ENCODE measurements at regions not wholly inside any gene's neighbourhood (a gene's known extent, or its start where the extent isn't known, plus 50 kb on each side); places are given as distances from the start of the nearest gene placed in this dataset.

DNA sequence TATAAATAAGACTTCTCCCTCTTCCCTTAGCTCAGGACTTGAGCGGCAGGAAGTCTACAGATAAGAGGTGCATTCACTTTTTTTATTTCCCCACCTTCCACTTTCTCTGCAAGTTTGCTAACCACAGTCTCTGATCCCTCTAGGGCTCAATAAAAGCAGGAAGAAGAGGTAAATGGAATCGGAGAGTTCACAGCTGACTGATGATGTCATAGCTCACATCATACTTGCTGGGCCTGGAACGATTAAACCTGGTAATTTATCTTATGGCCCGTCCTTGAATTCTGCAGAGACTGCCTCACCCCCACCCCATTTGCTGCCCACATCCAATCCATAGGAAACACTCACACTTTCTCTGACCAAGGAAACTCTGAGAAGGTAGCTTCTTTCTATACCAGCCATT is 62.9 kb downstream of the DRD1 start:
- H3K9me3 Mint-ChIP-seq = 0 out of 2 replicates have a peak, but pooled peaks cover 6% of the 10 kb centered on the region
- no peak overlapping the region for H3K27ac Mint-ChIP-seq
- DNase-seq (ENCODE audit: low spot score) (no peak), ATAC-seq (no peak)
- H3K4me1 Mint-ChIP-seq = peaks cover 4% of the 10 kb centered on the region
- no peaks in the 10 kb centered on the region for H3K36me3 Mint-ChIP-seq
- ChIA-PET CTCF (interaction anchor here (0.6 to 0.8 kb wide), 2 partner anchors 79 to 440 kb away, joined by 3 read pairs; no protein-coding TSS in a partner anchor), POLR2A (no interaction called here)
- TF ChIP-seq, protein P1, sequence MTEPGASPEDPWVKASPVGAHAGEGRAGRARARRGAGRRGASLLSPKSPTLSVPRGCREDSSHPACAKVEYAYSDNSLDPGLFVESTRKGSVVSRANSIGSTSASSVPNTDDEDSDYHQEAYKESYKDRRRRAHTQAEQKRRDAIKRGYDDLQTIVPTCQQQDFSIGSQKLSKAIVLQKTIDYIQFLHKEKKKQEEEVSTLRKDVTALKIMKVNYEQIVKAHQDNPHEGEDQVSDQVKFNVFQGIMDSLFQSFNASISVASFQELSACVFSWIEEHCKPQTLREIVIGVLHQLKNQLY (CRISPR knock-in tag; IDR thresholded peaks at IDR 0.05) = no peak
- TF ChIP-seq ZNF671 (CRISPR knock-in tag; IDR thresholded peaks at IDR 0.05) (no peak), ZNF219 (CRISPR knock-in tag; IDR thresholded peaks at IDR 0.05; ENCODE audit: borderline replicate concordance) (no peak), IRF2 (CRISPR knock-in tag; IDR thresholded peaks at IDR 0.05; ENCODE audit: borderline replicate concordance, low read depth) (no peak), ELF4 (CRISPR knock-in tag; IDR thresholded peaks at IDR 0.05; ENCODE audit: low read depth) (no peak), NFATC4 (CRISPR knock-in tag; IDR thresholded peaks at IDR 0.05) (no peak), ZBTB21 (CRISPR knock-in tag; IDR thresholded peaks at IDR 0.05; ENCODE audit: borderline replicate concordance) (no peak), HMGA2 (CRISPR knock-in tag; IDR thresholded peaks at IDR 0.05) (no peak)
- H3K4me3 Mint-ChIP-seq = no peak overlapping the region
- no peaks in the 10 kb centered on the region for H3K27me3 Mint-ChIP-seq (ENCODE audit: low read depth)

DNA sequence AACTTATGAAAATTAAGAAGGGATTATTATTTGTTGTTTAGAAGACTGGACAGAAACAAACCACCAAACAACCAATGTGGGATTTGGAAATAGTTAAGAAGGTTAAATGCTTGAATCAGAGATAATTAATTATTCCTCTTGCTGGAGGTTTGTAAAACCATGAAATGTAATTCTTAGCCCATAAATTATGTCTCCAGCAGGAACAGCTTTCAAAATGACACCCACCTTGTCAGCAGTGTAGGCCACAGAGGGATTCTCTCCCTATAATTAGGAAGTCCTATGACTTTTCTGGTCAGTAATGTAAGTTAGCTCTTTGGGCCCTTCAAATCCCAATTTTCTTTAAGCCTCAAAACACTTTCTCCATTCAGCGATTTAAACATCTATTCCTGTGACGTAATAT is 63.3 kb downstream of the DRD1 start:
- no peaks in the 10 kb centered on the region for H3K27me3 Mint-ChIP-seq (ENCODE audit: low read depth)
- POLR2A ChIA-PET = no interaction called here
- no peak for DNase-seq (ENCODE audit: low spot score)
- ATAC-seq = no peak
- H3K9me3 Mint-ChIP-seq = 0 out of 2 replicates have a peak, but pooled peaks cover 6% of the 10 kb centered on the region
- H3K36me3 Mint-ChIP-seq = no peaks in the 10 kb centered on the region
- no peak overlapping the region for H3K27ac Mint-ChIP-seq
- CTCF ChIA-PET = interaction anchor here (0.8 kb wide), 1 partner anchor 80 kb away, joined by 3 read pairs; no protein-coding TSS in a partner anchor
- H3K4me3 Mint-ChIP-seq = no peak overlapping the region
- H3K4me1 Mint-ChIP-seq = peaks cover 4% of the 10 kb centered on the region
- TF ChIP-seq SOX15 (CRISPR knock-in tag; IDR thresholded peaks at IDR 0.05) (no peak), ESRRA (CRISPR knock-in tag; IDR thresholded peaks at IDR 0.05; ENCODE audit: borderline replicate concordance) (no peak), TCF7 (CRISPR knock-in tag; IDR thresholded peaks at IDR 0.05; ENCODE audit: low read depth) (no peak), SMAD3 (CRISPR knock-in tag; IDR thresholded peaks at IDR 0.05; ENCODE audit: borderline replicate concordance) (no peak), CREM (CRISPR knock-in tag; IDR thresholded peaks at IDR 0.05) (no peak), FOXJ3 (CRISPR knock-in tag; IDR thresholded peaks at IDR 0.05; ENCODE audit: borderline replicate concordance) (no peak), NR3C1 (CRISPR knock-in tag; conservative IDR thresholded peaks at IDR 0.05; ENCODE audit: low read depth) (no peak), ZNF396 (CRISPR knock-in tag; IDR thresholded peaks at IDR 0.05; ENCODE audit: borderline replicate concordance) (no peak), EMX1 (CRISPR knock-in tag; IDR thresholded peaks at IDR 0.05) (no peak), ZNF138 (CRISPR knock-in tag; conservative IDR thresholded peaks at IDR 0.05) (no peak)
- TF ChIP-seq, protein P2, sequence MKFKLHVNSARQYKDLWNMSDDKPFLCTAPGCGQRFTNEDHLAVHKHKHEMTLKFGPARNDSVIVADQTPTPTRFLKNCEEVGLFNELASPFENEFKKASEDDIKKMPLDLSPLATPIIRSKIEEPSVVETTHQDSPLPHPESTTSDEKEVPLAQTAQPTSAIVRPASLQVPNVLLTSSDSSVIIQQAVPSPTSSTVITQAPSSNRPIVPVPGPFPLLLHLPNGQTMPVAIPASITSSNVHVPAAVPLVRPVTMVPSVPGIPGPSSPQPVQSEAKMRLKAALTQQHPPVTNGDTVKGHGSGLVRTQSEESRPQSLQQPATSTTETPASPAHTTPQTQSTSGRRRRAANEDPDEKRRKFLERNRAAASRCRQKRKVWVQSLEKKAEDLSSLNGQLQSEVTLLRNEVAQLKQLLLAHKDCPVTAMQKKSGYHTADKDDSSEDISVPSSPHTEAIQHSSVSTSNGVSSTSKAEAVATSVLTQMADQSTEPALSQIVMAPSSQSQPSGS (CRISPR knock-in tag; IDR thresholded peaks at IDR 0.05; ENCODE audit: borderline replicate concordance, low read depth) = no peak
- TF ChIP-seq, protein P3, sequence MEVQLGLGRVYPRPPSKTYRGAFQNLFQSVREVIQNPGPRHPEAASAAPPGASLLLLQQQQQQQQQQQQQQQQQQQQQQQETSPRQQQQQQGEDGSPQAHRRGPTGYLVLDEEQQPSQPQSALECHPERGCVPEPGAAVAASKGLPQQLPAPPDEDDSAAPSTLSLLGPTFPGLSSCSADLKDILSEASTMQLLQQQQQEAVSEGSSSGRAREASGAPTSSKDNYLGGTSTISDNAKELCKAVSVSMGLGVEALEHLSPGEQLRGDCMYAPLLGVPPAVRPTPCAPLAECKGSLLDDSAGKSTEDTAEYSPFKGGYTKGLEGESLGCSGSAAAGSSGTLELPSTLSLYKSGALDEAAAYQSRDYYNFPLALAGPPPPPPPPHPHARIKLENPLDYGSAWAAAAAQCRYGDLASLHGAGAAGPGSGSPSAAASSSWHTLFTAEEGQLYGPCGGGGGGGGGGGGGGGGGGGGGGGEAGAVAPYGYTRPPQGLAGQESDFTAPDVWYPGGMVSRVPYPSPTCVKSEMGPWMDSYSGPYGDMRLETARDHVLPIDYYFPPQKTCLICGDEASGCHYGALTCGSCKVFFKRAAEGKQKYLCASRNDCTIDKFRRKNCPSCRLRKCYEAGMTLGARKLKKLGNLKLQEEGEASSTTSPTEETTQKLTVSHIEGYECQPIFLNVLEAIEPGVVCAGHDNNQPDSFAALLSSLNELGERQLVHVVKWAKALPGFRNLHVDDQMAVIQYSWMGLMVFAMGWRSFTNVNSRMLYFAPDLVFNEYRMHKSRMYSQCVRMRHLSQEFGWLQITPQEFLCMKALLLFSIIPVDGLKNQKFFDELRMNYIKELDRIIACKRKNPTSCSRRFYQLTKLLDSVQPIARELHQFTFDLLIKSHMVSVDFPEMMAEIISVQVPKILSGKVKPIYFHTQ (CRISPR knock-in tag; IDR thresholded peaks at IDR 0.05) = no peak
- TF ChIP-seq, protein P4, sequence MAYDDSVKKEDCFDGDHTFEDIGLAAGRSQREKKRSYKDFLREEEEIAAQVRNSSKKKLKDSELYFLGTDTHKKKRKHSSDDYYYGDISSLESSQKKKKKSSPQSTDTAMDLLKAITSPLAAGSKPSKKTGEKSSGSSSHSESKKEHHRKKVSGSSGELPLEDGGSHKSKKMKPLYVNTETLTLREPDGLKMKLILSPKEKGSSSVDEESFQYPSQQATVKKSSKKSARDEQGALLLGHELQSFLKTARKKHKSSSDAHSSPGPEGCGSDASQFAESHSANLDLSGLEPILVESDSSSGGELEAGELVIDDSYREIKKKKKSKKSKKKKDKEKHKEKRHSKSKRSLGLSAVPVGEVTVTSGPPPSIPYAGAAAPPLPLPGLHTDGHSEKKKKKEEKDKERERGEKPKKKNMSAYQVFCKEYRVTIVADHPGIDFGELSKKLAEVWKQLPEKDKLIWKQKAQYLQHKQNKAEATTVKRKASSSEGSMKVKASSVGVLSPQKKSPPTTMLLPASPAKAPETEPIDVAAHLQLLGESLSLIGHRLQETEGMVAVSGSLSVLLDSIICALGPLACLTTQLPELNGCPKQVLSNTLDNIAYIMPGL (CRISPR knock-in tag; IDR thresholded peaks at IDR 0.05) = no peak
- TF ChIP-seq, protein P5, sequence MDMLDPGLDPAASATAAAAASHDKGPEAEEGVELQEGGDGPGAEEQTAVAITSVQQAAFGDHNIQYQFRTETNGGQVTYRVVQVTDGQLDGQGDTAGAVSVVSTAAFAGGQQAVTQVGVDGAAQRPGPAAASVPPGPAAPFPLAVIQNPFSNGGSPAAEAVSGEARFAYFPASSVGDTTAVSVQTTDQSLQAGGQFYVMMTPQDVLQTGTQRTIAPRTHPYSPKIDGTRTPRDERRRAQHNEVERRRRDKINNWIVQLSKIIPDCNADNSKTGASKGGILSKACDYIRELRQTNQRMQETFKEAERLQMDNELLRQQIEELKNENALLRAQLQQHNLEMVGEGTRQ (CRISPR knock-in tag; IDR thresholded peaks at IDR 0.05) = no peak
- TF ChIP-seq, protein P6, sequence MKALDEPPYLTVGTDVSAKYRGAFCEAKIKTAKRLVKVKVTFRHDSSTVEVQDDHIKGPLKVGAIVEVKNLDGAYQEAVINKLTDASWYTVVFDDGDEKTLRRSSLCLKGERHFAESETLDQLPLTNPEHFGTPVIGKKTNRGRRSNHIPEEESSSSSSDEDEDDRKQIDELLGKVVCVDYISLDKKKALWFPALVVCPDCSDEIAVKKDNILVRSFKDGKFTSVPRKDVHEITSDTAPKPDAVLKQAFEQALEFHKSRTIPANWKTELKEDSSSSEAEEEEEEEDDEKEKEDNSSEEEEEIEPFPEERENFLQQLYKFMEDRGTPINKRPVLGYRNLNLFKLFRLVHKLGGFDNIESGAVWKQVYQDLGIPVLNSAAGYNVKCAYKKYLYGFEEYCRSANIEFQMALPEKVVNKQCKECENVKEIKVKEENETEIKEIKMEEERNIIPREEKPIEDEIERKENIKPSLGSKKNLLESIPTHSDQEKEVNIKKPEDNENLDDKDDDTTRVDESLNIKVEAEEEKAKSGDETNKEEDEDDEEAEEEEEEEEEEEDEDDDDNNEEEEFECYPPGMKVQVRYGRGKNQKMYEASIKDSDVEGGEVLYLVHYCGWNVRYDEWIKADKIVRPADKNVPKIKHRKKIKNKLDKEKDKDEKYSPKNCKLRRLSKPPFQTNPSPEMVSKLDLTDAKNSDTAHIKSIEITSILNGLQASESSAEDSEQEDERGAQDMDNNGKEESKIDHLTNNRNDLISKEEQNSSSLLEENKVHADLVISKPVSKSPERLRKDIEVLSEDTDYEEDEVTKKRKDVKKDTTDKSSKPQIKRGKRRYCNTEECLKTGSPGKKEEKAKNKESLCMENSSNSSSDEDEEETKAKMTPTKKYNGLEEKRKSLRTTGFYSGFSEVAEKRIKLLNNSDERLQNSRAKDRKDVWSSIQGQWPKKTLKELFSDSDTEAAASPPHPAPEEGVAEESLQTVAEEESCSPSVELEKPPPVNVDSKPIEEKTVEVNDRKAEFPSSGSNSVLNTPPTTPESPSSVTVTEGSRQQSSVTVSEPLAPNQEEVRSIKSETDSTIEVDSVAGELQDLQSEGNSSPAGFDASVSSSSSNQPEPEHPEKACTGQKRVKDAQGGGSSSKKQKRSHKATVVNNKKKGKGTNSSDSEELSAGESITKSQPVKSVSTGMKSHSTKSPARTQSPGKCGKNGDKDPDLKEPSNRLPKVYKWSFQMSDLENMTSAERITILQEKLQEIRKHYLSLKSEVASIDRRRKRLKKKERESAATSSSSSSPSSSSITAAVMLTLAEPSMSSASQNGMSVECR (CRISPR knock-in tag; IDR thresholded peaks at IDR 0.05; ENCODE audit: borderline replicate concordance) = no peak
- TF ChIP-seq, protein P7, sequence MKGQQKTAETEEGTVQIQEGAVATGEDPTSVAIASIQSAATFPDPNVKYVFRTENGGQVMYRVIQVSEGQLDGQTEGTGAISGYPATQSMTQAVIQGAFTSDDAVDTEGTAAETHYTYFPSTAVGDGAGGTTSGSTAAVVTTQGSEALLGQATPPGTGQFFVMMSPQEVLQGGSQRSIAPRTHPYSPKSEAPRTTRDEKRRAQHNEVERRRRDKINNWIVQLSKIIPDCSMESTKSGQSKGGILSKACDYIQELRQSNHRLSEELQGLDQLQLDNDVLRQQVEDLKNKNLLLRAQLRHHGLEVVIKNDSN (CRISPR knock-in tag; IDR thresholded peaks at IDR 0.05) = no peak

Measured in WTC11 (cell line).